Transverse colon (tissue), 4 donors: ENCODE measurements at regions not wholly inside any gene's neighbourhood (a gene's known extent, or its start where the extent isn't known, plus 50 kb on each side); places are given as distances from the start of the nearest gene placed in this dataset.

Source experiments
- CTCF ChIP-seq, 5 experiments: fragments of 200-600 bp in 3 of 5; fragments of 450-650 bp in 2 of 5; sonication (generic) in 3 of 5; IDR thresholded peaks; 1 replicate in 2 of 5; 2 replicates in 3 of 5; pipeline ENCODE4 v1.5.1; 2016 to 2017; ENCODE audit warnings: antibody characterized with exemption in 5 of 5, inconsistent platforms in 3 of 5, mild to moderate bottlenecking in 2 of 5, moderate library complexity in 1 of 5
- POLR2A ChIP-seq: fragments of 450-650 bp; IDR thresholded peaks from one replicate; pipeline ENCODE4 v1.6.1; 2016; ENCODE audit warnings: antibody characterized with exemption, mild to moderate bottlenecking, moderate library complexity
- POLR2AphosphoS5 ChIP-seq, 3 donors: sonication (generic); formaldehyde crosslinking; IDR thresholded peaks; one replicate each; pipeline ENCODE4 v1.6.1; 2016; ENCODE audit warnings: antibody characterized with exemption in 3 of 3

GRCh38 chr10:89946106-89946505 lies 244.7 kb downstream of the KIF20B start:
- no peak for TF ChIP-seq POLR2A
- no peak for TF ChIP-seq CTCF (IDR thresholded peaks at IDR 0.05)
- TF ChIP-seq POLR2AphosphoS5 (IDR thresholded peaks at IDR 0.05), result no peak
